Testis (tissue), 2 donors: ENCODE measurements at regions not wholly inside any gene's neighbourhood (a gene's known extent, or its start where the extent isn't known, plus 50 kb on each side); places are given as distances from the start of the nearest gene placed in this dataset.

ENCODE experiments used
- DNase-seq: peaks from one replicate; pipeline ENCODE4 v3.0.0-alpha.2; 2019
- H3K27ac ChIP-seq, 2 donors: fragments of 200-600 bp; sonication (generic); one replicate each; pipeline ENCODE4 v1.5.1; 2019
- H3K27me3 ChIP-seq: fragments of 200-600 bp; sonication (generic); one replicate; pipeline ENCODE4 v1.5.1; 2019
- H3K36me3 ChIP-seq: fragments of 200-600 bp; sonication (generic); one replicate; pipeline ENCODE4 v1.5.1; 2017; ENCODE audit warnings: low read depth; ENCODE audit errors: missing control alignments
- H3K4me1 ChIP-seq: fragments of 200-600 bp; sonication (generic); one replicate; pipeline ENCODE4 v1.5.1; 2019
- H3K4me3 ChIP-seq, 2 donors: fragments of 200-600 bp; sonication (generic); one replicate each; pipeline ENCODE4 v1.5.1; 2017 to 2019
- H3K9me3 ChIP-seq: fragments of 200-600 bp; sonication (generic); one replicate; pipeline ENCODE4 v1.5.1; 2017
- POLR2A ChIP-seq: fragments of 450-650 bp; IDR thresholded peaks from one replicate; pipeline ENCODE4 v1.6.1; 2017; ENCODE audit warnings: antibody characterized with exemption, mild to moderate bottlenecking, moderate library complexity
- WGBS, 2 donors: methylation state at CpG; one replicate each; pipeline ENCODE4 v1.1.5; 2018; 5-methylcytosine and 5-hydroxymethylcytosine counted together
- intact Hi-C: fragments of 100-400 bp; cut with DNase I; formaldehyde crosslinking; loops from one replicate; pipeline ENCODE4 v1.15.1; 2023; ENCODE audit warnings: low total_unique reads
- TF ChIP-seq, protein P1 (sequence below), 3 experiments: fragments of 450-650 bp in 2 of 3; fragments of 200-600 bp in 1 of 3; sonication (generic) in 1 of 3; IDR thresholded peaks; one replicate each; pipeline ENCODE4 v1.5.1; 2016 to 2019; ENCODE audit warnings: antibody characterized with exemption in 3 of 3, mild to moderate bottlenecking in 2 of 3, moderate library complexity in 1 of 3

GRCh38 chr12:61781021-61781581, 479.1 kb upstream of the USP15 start:
- Histone ChIP-seq H3K4me3 (no peak overlapping the region), H3K27me3 (no peaks in the 10 kb centered on the region), H3K27ac (no peak overlapping the region), H3K9me3 (no peaks in the 10 kb centered on the region), H3K36me3 (no peaks in the 10 kb centered on the region), H3K4me1 (no peaks in the 10 kb centered on the region)
- intact Hi-C loops, result no loop called here
- no peak for DNase-seq
- 71 to 81% methylated on average over 1 of the region's 1 CpG for WGBS, 2 donors
- TF ChIP-seq, protein P1, sequence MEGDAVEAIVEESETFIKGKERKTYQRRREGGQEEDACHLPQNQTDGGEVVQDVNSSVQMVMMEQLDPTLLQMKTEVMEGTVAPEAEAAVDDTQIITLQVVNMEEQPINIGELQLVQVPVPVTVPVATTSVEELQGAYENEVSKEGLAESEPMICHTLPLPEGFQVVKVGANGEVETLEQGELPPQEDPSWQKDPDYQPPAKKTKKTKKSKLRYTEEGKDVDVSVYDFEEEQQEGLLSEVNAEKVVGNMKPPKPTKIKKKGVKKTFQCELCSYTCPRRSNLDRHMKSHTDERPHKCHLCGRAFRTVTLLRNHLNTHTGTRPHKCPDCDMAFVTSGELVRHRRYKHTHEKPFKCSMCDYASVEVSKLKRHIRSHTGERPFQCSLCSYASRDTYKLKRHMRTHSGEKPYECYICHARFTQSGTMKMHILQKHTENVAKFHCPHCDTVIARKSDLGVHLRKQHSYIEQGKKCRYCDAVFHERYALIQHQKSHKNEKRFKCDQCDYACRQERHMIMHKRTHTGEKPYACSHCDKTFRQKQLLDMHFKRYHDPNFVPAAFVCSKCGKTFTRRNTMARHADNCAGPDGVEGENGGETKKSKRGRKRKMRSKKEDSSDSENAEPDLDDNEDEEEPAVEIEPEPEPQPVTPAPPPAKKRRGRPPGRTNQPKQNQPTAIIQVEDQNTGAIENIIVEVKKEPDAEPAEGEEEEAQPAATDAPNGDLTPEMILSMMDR (IDR thresholded peaks at IDR 0.05), result no peak
- no peak for TF ChIP-seq POLR2A

DNA sequence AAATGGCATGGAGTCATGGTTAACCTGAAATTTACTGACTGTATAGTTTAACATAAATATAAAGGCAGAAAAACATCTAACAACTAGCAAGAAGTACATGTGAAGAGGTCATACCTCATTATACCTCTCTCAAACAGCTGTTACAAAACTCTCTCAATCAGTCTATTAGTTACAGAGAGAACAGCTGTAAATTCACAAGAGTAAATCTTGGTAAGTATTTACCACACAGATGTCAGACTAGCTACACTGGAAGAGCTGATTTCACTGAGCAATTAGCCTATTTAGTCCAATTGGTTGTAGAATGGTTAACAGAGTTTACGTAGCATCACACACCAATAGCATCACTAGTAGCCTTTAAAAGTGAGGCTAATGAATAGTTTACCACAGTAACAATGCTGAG, 463.4 kb upstream of the USP15 start:
- Histone ChIP-seq H3K27me3 (no peaks in the 10 kb centered on the region), H3K36me3 (no peaks in the 10 kb centered on the region), H3K9me3 (no peaks in the 10 kb centered on the region), H3K4me3 (no peak overlapping the region), H3K4me1 (no peaks in the 10 kb centered on the region), H3K27ac (no peak overlapping the region)
- TF ChIP-seq POLR2A, result no peak
- TF ChIP-seq, protein P1 (IDR thresholded peaks at IDR 0.05), result no peak
- no peak for DNase-seq
- intact Hi-C loops, result no loop called here
- 47 to 90% methylated on average over 1 of the region's 1 CpG for WGBS, 2 donors

GRCh38 chr12:61797266-61797665, 462.9 kb upstream of the USP15 start:
- H3K4me3 ChIP-seq, result no peak overlapping the region
- no peak overlapping the region for H3K27ac ChIP-seq
- DNase-seq, result no peak
- WGBS, 2 donors, result 20 to 23% methylated on average over 1 of the region's 1 CpG
- TF ChIP-seq, protein P1 (IDR thresholded peaks at IDR 0.05), result no peak
- no peak for TF ChIP-seq POLR2A
- H3K27me3 ChIP-seq, result no peaks in the 10 kb centered on the region
- no peaks in the 10 kb centered on the region for H3K9me3 ChIP-seq
- no peaks in the 10 kb centered on the region for H3K4me1 ChIP-seq
- intact Hi-C loops, result no loop called here
- no peaks in the 10 kb centered on the region for H3K36me3 ChIP-seq

DNA sequence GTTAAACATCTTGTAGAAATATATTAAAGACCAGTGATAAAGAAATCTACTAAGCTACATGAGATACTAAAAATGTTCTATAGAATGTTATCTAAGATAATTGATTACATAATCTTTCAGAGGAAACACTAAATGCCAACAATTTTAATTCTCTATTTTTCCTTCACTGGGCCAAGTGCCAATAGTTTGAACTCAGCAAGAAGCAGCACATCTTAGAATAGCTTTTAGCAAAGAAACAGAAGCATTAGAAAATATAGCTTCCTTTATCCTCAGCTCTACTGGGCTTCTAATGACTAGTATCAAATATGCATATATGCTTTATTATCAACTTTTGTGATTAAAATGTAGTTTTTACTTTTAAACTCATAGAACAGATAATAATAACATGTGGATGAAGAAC, 461.4 kb upstream of the USP15 start:
- intact Hi-C loops, result no loop called here
- no peak overlapping the region for H3K27ac ChIP-seq
- no peaks in the 10 kb centered on the region for H3K4me1 ChIP-seq
- no peaks in the 10 kb centered on the region for H3K36me3 ChIP-seq
- H3K27me3 ChIP-seq, result no peaks in the 10 kb centered on the region
- TF ChIP-seq, protein P1 (IDR thresholded peaks at IDR 0.05), result no peak
- TF ChIP-seq POLR2A, result no peak
- no peak overlapping the region for H3K4me3 ChIP-seq
- DNase-seq, result no peak
- H3K9me3 ChIP-seq, result no peaks in the 10 kb centered on the region

DNA sequence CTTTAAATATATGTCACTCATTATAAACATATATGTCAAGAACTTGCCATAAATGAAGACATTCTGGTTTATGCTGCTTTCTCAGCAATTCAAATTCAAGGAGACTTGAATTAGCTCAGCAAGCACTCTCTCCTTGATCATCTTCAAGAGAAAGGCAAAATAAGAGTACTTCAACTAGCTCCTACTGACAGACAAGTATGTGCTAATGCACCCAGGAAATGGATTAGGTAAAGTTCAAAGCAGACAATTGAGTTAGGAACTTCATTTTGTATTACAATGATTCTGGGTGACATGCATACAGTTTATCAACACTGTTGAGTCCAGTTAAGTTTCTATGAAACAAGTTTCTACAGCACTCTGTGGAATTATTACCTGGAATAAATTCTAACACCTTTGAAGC, 455.9 kb upstream of the USP15 start:
- intact Hi-C loops, result no loop called here
- Histone ChIP-seq H3K4me1 (no peaks in the 10 kb centered on the region), H3K27ac (no peak overlapping the region), H3K9me3 (no peaks in the 10 kb centered on the region), H3K36me3 (no peaks in the 10 kb centered on the region), H3K27me3 (no peaks in the 10 kb centered on the region), H3K4me3 (no peak overlapping the region)
- TF ChIP-seq POLR2A, result no peak
- TF ChIP-seq, protein P1 (IDR thresholded peaks at IDR 0.05), result no peak
- no peak for DNase-seq
